ENCODE measurements at regions not wholly inside any gene's neighbourhood (a gene's known extent, or its start where the extent isn't known, plus 50 kb on each side); places are given as distances from the start of the nearest gene placed in this dataset.

- FAIRE-seq, result no peak
Observed at GRCh38 chr2:138446043-138446442, 55.5 kb upstream of the SPOPL start.

- no peak for FAIRE-seq
Observed at GRCh38 chr2:138447889-138448570, 53.5 kb upstream of the SPOPL start.

All from TTC549 (cell line).